SU-DHL-6 (cell line): ENCODE measurements at regions not wholly inside any gene's neighbourhood (a gene's known extent, or its start where the extent isn't known, plus 50 kb on each side); places are given as distances from the start of the nearest gene placed in this dataset.

Experiments
- H2AFZ ChIP-seq: fragments of 200-600 bp; sonication (generic); 2 replicates; pipeline ENCODE4 v1.6.1; 2014; ENCODE audit warnings: low read depth, mild to moderate bottlenecking, moderate library complexity, mixed read lengths, antibody characterized with exemption, low read length; ENCODE audit not compliant: severe bottlenecking
- H3F3A ChIP-seq: fragments of 200-600 bp; shearing (Covaris generic); 2 replicates; pipeline ENCODE4 v1.6.0; 2016; ENCODE audit warnings: antibody characterized with exemption, mild to moderate bottlenecking; ENCODE audit not compliant: insufficient read depth
- H3K27ac ChIP-seq: fragments of 200-600 bp; sonication (generic); 2 replicates; pipeline ENCODE4 v1.5.1; 2016; ENCODE audit warnings: low read depth, mild to moderate bottlenecking, low read length, moderate library complexity, mixed read lengths
- H3K27me3 ChIP-seq: fragments of 200-600 bp; sonication (generic), shearing (Covaris generic); 2 replicates; pipeline ENCODE4 v1.6.0; 2014; ENCODE audit warnings: mild to moderate bottlenecking, low read length
- H3K36me3 ChIP-seq: fragments of 200-600 bp; sonication (generic); 2 replicates; pipeline ENCODE4 v1.6.1; 2014; ENCODE audit warnings: mild to moderate bottlenecking, low read length, mixed read lengths
- H3K4me2 ChIP-seq: fragments of 300-600, 200-600 bp; shearing (Covaris generic), sonication (generic); 2 replicates; pipeline ENCODE4 v1.6.0; 2014; ENCODE audit warnings: low read length, low read depth, mild to moderate bottlenecking; ENCODE audit not compliant: poor library complexity, severe bottlenecking
- H3K4me3 ChIP-seq: fragments of 200-600 bp; sonication (generic); 2 replicates; pipeline ENCODE4 v1.5.1; 2014; ENCODE audit warnings: antibody characterized with exemption, low read length, mild to moderate bottlenecking, mixed read lengths; ENCODE audit not compliant: insufficient read depth, poor library complexity, severe bottlenecking
- H3K79me2 ChIP-seq: fragments of 200-600 bp; sonication (generic); 2 replicates; pipeline ENCODE4 v1.6.1; 2014; ENCODE audit warnings: mild to moderate bottlenecking, low read length, moderate library complexity; ENCODE audit not compliant: insufficient read depth
- H3K9ac ChIP-seq: fragments of 200-600 bp; sonication (generic); 2 replicates; pipeline ENCODE4 v1.7.0; 2014; ENCODE audit warnings: mild to moderate bottlenecking, low read length
- H3K9me2 ChIP-seq: fragments of 200-600 bp; sonication (generic); replicated peaks from 2 replicates; pipeline ENCODE4 v1.6.1; 2014; ENCODE audit warnings: low read length; ENCODE audit not compliant: insufficient read depth
- H3K9me3 ChIP-seq: fragments of 200-600 bp; sonication (generic); 2 replicates; pipeline ENCODE4 v1.6.1; 2014; ENCODE audit warnings: low read length, mixed read lengths; ENCODE audit not compliant: insufficient read depth
- H4K20me1 ChIP-seq: fragments of 200-600 bp; sonication (generic); 2 replicates; pipeline ENCODE4 v1.6.1; 2014; ENCODE audit warnings: low read depth, mild to moderate bottlenecking, antibody characterized with exemption, low read length, moderate library complexity, mixed read lengths
- EZH2phosphoT487 ChIP-seq: fragments of 200-600 bp; sonication (generic), shearing (Covaris generic); conservative IDR thresholded peaks from 2 replicates; pipeline ENCODE4 v1.6.1; 2018; ENCODE audit warnings: mild to moderate bottlenecking, antibody characterized with exemption, low read length, moderate library complexity, mixed read lengths
- TF ChIP-seq, protein P1 (sequence below): fragments of 200-600 bp; sonication (generic); IDR thresholded peaks from one replicate; pipeline ENCODE4 v1.5.1; 2017; ENCODE audit warnings: antibody characterized with exemption, mild to moderate bottlenecking, low read length, moderate library complexity; ENCODE audit not compliant: insufficient read depth, poor library complexity, severe bottlenecking

DNA sequence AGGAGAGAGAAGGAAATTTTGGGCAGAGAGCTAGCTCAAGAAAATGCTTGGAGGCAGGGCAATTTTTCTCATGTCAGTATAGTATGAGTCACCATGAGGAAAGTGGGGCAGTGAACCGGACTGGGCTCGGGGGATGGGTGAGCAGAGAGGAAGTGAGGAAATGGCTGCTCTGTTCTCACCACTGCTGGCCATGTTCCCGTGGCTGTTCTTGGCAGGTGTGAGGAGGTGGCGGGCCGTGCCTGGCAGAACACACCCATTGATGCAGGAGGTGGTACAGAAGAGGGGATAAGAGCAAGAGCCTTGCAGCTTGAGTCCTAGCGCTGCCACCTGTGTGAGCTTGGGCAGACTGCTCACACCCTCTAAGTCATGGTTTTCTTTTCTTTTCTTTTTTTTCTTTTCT, 304.4 kb upstream of the LYZL1 start:
- no peaks in the 10 kb centered on the region for H4K20me1 ChIP-seq
- no peak overlapping the region for H3K4me2 ChIP-seq
- H3K4me3 ChIP-seq = no peak overlapping the region

GRCh38 chr10:28985137-28985885, 303.6 kb upstream of the LYZL1 start:
- Histone ChIP-seq H3K9ac (no peak overlapping the region), H3K4me2 (no peak overlapping the region), H3K36me3 (no peaks in the 10 kb centered on the region), H3K79me2 (no peaks in the 10 kb centered on the region), H3F3A (no peaks in the 10 kb centered on the region), H3K27ac (no peak overlapping the region), H3K9me3 (no peaks in the 10 kb centered on the region), H3K27me3 (no peaks in the 10 kb centered on the region), H3K4me3 (no peak overlapping the region), H4K20me1 (no peaks in the 10 kb centered on the region), H3K9me2 (no peaks in the 10 kb centered on the region), H2AFZ (no peak overlapping the region)
- TF ChIP-seq, protein P1, sequence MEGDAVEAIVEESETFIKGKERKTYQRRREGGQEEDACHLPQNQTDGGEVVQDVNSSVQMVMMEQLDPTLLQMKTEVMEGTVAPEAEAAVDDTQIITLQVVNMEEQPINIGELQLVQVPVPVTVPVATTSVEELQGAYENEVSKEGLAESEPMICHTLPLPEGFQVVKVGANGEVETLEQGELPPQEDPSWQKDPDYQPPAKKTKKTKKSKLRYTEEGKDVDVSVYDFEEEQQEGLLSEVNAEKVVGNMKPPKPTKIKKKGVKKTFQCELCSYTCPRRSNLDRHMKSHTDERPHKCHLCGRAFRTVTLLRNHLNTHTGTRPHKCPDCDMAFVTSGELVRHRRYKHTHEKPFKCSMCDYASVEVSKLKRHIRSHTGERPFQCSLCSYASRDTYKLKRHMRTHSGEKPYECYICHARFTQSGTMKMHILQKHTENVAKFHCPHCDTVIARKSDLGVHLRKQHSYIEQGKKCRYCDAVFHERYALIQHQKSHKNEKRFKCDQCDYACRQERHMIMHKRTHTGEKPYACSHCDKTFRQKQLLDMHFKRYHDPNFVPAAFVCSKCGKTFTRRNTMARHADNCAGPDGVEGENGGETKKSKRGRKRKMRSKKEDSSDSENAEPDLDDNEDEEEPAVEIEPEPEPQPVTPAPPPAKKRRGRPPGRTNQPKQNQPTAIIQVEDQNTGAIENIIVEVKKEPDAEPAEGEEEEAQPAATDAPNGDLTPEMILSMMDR = no peak
- no peak for TF ChIP-seq EZH2phosphoT487

More for the DNA sequence above, 304.4 kb upstream of the LYZL1 start:
- no peaks in the 10 kb centered on the region for H3K36me3 ChIP-seq
- no peaks in the 10 kb centered on the region for H3K9me3 ChIP-seq
- H3K9me2 ChIP-seq = no peaks in the 10 kb centered on the region
- no peaks in the 10 kb centered on the region for H3F3A ChIP-seq
- no peak overlapping the region for H3K9ac ChIP-seq
- H3K79me2 ChIP-seq = no peaks in the 10 kb centered on the region
- TF ChIP-seq, protein P1 = no peak
- no peak for TF ChIP-seq EZH2phosphoT487
- no peaks in the 10 kb centered on the region for H3K27me3 ChIP-seq
- no peak overlapping the region for H2AFZ ChIP-seq
- H3K27ac ChIP-seq = no peak overlapping the region

DNA sequence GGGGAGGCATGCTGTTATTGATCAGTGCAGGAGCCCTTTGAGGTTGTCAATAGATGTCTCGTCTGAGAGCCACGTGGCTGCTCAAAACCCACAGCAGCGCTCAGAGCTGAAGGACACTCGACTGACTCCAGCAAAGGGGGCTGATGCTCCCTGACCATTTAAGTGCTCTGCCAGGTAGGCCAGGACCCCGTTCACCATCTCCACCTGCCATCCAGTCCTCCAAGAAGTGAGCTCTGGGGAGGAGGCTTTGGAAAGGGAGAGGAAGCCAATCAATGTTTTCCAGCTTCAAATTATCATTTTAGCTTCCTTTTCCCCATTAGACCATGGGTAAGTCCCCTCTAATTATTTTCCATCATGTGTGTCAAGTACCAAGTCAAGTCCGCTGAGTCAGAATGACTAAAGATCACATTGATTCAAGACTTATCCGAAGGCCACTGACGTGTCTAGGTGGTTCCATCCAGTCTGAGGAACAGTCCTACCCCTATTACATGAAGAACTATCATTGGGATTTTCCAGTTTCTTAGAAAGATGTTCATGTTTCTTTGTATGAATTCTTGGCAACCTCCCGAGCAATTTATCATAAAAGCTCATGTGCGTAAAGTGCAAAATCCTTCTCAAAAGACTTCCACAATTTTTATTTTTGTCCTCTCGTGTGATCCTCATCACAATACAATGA, 302.6 kb upstream of the LYZL1 start:
- H3K27ac ChIP-seq = no peak overlapping the region
- no peak overlapping the region for H2AFZ ChIP-seq
- no peaks in the 10 kb centered on the region for H3K79me2 ChIP-seq
- no peak overlapping the region for H3K4me2 ChIP-seq
- no peaks in the 10 kb centered on the region for H3F3A ChIP-seq
- H3K9ac ChIP-seq = no peak overlapping the region
- no peaks in the 10 kb centered on the region for H3K9me3 ChIP-seq
- no peaks in the 10 kb centered on the region for H3K9me2 ChIP-seq
- H3K27me3 ChIP-seq = no peaks in the 10 kb centered on the region
- H3K4me3 ChIP-seq = no peak overlapping the region
- no peak for TF ChIP-seq EZH2phosphoT487
- TF ChIP-seq, protein P1 = no peak
- H3K36me3 ChIP-seq = no peaks in the 10 kb centered on the region
- H4K20me1 ChIP-seq = no peaks in the 10 kb centered on the region
